SK-N-SH treated with all-trans-retinoic acid at 6 μM for 48 hours (cell line): ENCODE measurements at regions not wholly inside any gene's neighbourhood (a gene's known extent, or its start where the extent isn't known, plus 50 kb on each side); places are given as distances from the start of the nearest gene placed in this dataset.

Experiments
- ATAC-seq: fragments of 200-7000 bp; cut with Tn5 transposase; 3 replicates; pipeline ENCODE4 v1.9.1; 2020; ENCODE audit warnings: mild to moderate bottlenecking, moderate library complexity
- CREB5 ChIP-seq: fragments of 250-450 bp; sonication (Bioruptor Pico); IDR thresholded peaks from 2 replicates; pipeline ENCODE4 v1.5.1; 2020; ENCODE audit warnings: low read depth, mild to moderate bottlenecking, moderate library complexity
- CSDC2 ChIP-seq: fragments of 250-450 bp; sonication (Bioruptor Pico); IDR thresholded peaks from 2 replicates; pipeline ENCODE4 v1.5.0; 2020; ENCODE audit warnings: mild to moderate bottlenecking, moderate library complexity
- CSRNP3 ChIP-seq: fragments of 250-450 bp; sonication (Bioruptor Pico); IDR thresholded peaks from 2 replicates; pipeline ENCODE4 v1.5.1; 2021; ENCODE audit warnings: mild to moderate bottlenecking, moderate library complexity
- GLIS3 ChIP-seq: fragments of 250-450 bp; sonication (Bioruptor Pico); IDR thresholded peaks from 2 replicates; pipeline ENCODE4 v1.5.0; 2020; ENCODE audit warnings: mild to moderate bottlenecking, moderate library complexity
- ISL1 ChIP-seq: fragments of 250-450 bp; sonication (Bioruptor Pico); IDR thresholded peaks from 2 replicates; pipeline ENCODE4 v2.1.2; 2022; ENCODE audit warnings: mild to moderate bottlenecking, moderate library complexity
- OSR1 ChIP-seq: fragments of 250-450 bp; sonication (Bioruptor Pico); IDR thresholded peaks from 2 replicates; pipeline ENCODE4 v1.8.0; 2022; ENCODE audit warnings: moderate library complexity, mild to moderate bottlenecking, inconsistent platforms
- POU6F1 ChIP-seq: fragments of 250-450 bp; sonication (Bioruptor Pico); IDR thresholded peaks from 2 replicates; pipeline ENCODE4 v1.8.0; 2021; ENCODE audit warnings: low read depth, mild to moderate bottlenecking, moderate library complexity, borderline replicate concordance
- SNAI2 ChIP-seq: fragments of 250-450 bp; sonication (Bioruptor Pico); IDR thresholded peaks from 2 replicates; pipeline ENCODE4 v1.5.0; 2020; ENCODE audit warnings: mild to moderate bottlenecking, moderate library complexity
- TOX ChIP-seq: fragments of 250-450 bp; sonication (Bioruptor Pico); IDR thresholded peaks from 2 replicates; pipeline ENCODE4 v1.8.0; 2021; ENCODE audit warnings: mild to moderate bottlenecking, moderate library complexity, borderline replicate concordance
- TSHZ2 ChIP-seq: fragments of 250-450 bp; sonication (Bioruptor Pico); IDR thresholded peaks from 2 replicates; pipeline ENCODE4 v1.5.0; 2020; ENCODE audit warnings: mild to moderate bottlenecking, moderate library complexity
- ZNF565 ChIP-seq: fragments of 450-650 bp; formaldehyde crosslinking; conservative IDR thresholded peaks from 2 replicates; pipeline ENCODE4 v1.5.0; 2020; ENCODE audit warnings: low read depth, mild to moderate bottlenecking, moderate library complexity
- ZNF70 ChIP-seq: fragments of 450-650 bp; formaldehyde crosslinking; IDR thresholded peaks from 2 replicates; pipeline ENCODE4 v1.5.0; 2020; ENCODE audit warnings: mild to moderate bottlenecking, moderate library complexity

GRCh38 chr18:67613731-67614130, 97.2 kb upstream of the DSEL start (continued):
- no peak for TF ChIP-seq TSHZ2 (CRISPR knock-in tag)
- no peak for TF ChIP-seq ISL1 (CRISPR knock-in tag)

- ATAC-seq = no peak
- TF ChIP-seq CSDC2 (no peak), CSRNP3 (CRISPR knock-in tag) (no peak), TSHZ2 (CRISPR knock-in tag) (no peak), POU6F1 (CRISPR knock-in tag) (no peak)
Measured at GRCh38 chr18:67612281-67612680, 95.8 kb upstream of the DSEL start.

- TF ChIP-seq SNAI2 (CRISPR knock-in tag) (no peak), TOX (CRISPR knock-in tag) (no peak), ISL1 (CRISPR knock-in tag) (no peak), CSDC2 (no peak)
- peak; percentile 47; the same call in 1 of the 3 replicates for ATAC-seq
Measured at GRCh38 chr18:67608615-67609273, 92.2 kb upstream of the DSEL start.

- ATAC-seq = no peak
- TF ChIP-seq ZNF70 (CRISPR knock-in tag) (no peak), ZNF565 (no peak), CREB5 (CRISPR knock-in tag) (no peak), OSR1 (CRISPR knock-in tag) (no peak), GLIS3 (CRISPR knock-in tag) (no peak), TSHZ2 (CRISPR knock-in tag) (no peak)
- TF ChIP-seq, all 23 proteins: peak for 0
Measured at GRCh38 chr18:67608191-67608590, 91.7 kb upstream of the DSEL start.
